Fibroblast of skin of scalp (primary cell): ENCODE measurements at regions not wholly inside any gene's neighbourhood (a gene's known extent, or its start where the extent isn't known, plus 50 kb on each side); places are given as distances from the start of the nearest gene placed in this dataset.
"Not testable (repeated sequence)": the region's sequence is repeated elsewhere in the genome, so short reads cannot be mapped to it uniquely, and the experiment has no call there.

ENCODE experiments used
- DNase-seq: peaks from one replicate; pipeline ENCODE4 v3.0.0-alpha.2; 2013

GRCh38 chr18:28359176-28359575 lies 182.2 kb upstream of the CDH2 start:
- no peak for DNase-seq

- no peak for DNase-seq
Observed at GRCh38 chr18:28357766-28358401, 181.0 kb upstream of the CDH2 start.

GRCh38 chr18:28350821-28351220 lies 173.9 kb upstream of the CDH2 start:
- no peak for DNase-seq

GRCh38 chr18:28342231-28342630 lies 165.3 kb upstream of the CDH2 start:
- no peak for DNase-seq

- no peak for DNase-seq
Observed at GRCh38 chr18:28338316-28338715, 161.4 kb upstream of the CDH2 start.

- no peak for DNase-seq
Observed at GRCh38 chr18:28334516-28334915, 157.6 kb upstream of the CDH2 start.

- DNase-seq: no peak
Observed at GRCh38 chr18:28332071-28332470, 155.1 kb upstream of the CDH2 start.

GRCh38 chr18:28331551-28331950 lies 154.6 kb upstream of the CDH2 start:
- no peak for DNase-seq

- DNase-seq: no peak
Observed at GRCh38 chr18:28313602-28314001, 136.7 kb upstream of the CDH2 start.

GRCh38 chr18:28288784-28289183 lies 111.9 kb upstream of the CDH2 start:
- DNase-seq: no peak

- DNase-seq: no peak
Observed at GRCh38 chr18:28287146-28287545, 110.2 kb upstream of the CDH2 start.

GRCh38 chr18:28284132-28284531 lies 107.2 kb upstream of the CDH2 start:
- peak; percentile 3 for DNase-seq

GRCh38 chr18:28281400-28281799 lies 104.5 kb upstream of the CDH2 start:
- DNase-seq: no peak

GRCh38 chr18:28269750-28270149 lies 92.8 kb upstream of the CDH2 start:
- no peak for DNase-seq

- peak; percentile 70 for DNase-seq
Observed at GRCh38 chr18:28267878-28268625, 91.1 kb upstream of the CDH2 start.

- peak; percentile 38 for DNase-seq
Observed at GRCh38 chr18:28267276-28267675, 90.3 kb upstream of the CDH2 start.

GRCh38 chr18:28256166-28256565 lies 79.2 kb upstream of the CDH2 start:
- DNase-seq: peak; percentile 79

GRCh38 chr18:28248653-28249052 lies 71.7 kb upstream of the CDH2 start:
- DNase-seq: no peak

- DNase-seq: not testable (repeated sequence)
Observed at GRCh38 chr18:28240626-28241025, 63.7 kb upstream of the CDH2 start.

- DNase-seq: no peak
Observed at GRCh38 chr18:28236487-28236886, 59.6 kb upstream of the CDH2 start.
